Endothelial cell (in vitro differentiated cells): ENCODE measurements at regions not wholly inside any gene's neighbourhood (a gene's known extent, or its start where the extent isn't known, plus 50 kb on each side); places are given as distances from the start of the nearest gene placed in this dataset.

ENCODE experiments used
- DNase-seq: peaks from one replicate; pipeline ENCODE4 v3.0.0; 2021; ENCODE audit warnings: low spot score
- H3K27ac Mint-ChIP-seq: one replicate; pipeline ENCODE4 v1.8.0; 2021; ENCODE audit warnings: mixed read lengths, inconsistent platforms; ENCODE audit not compliant: unreplicated experiment
- H3K27me3 Mint-ChIP-seq: one replicate; pipeline ENCODE4 v1.8.0; 2021; ENCODE audit warnings: mild to moderate bottlenecking, moderate library complexity, mixed read lengths, inconsistent platforms; ENCODE audit not compliant: unreplicated experiment
- H3K36me3 Mint-ChIP-seq: one replicate; pipeline ENCODE4 v1.8.0; 2021; ENCODE audit warnings: mild to moderate bottlenecking, low read depth, mixed read lengths, inconsistent platforms; ENCODE audit not compliant: unreplicated experiment
- H3K4me1 Mint-ChIP-seq: one replicate; pipeline ENCODE4 v1.8.0; 2021; ENCODE audit warnings: mild to moderate bottlenecking, mixed read lengths, inconsistent platforms; ENCODE audit not compliant: unreplicated experiment
- H3K4me3 Mint-ChIP-seq: one replicate; pipeline ENCODE4 v1.8.0; 2021; ENCODE audit warnings: mild to moderate bottlenecking, mixed read lengths, inconsistent platforms; ENCODE audit not compliant: unreplicated experiment
- H3K9me3 Mint-ChIP-seq: one replicate; pipeline ENCODE4 v1.8.0; 2021; ENCODE audit warnings: mixed read lengths, inconsistent platforms; ENCODE audit not compliant: unreplicated experiment
- CTCF ChIP-seq: fragments of 200-600 bp; sonication (generic); IDR thresholded peaks from one replicate; pipeline ENCODE4 v1.5.0; 2021; ENCODE audit warnings: antibody characterized with exemption; ENCODE audit not compliant: unreplicated experiment

- TF ChIP-seq CTCF: no peak
- Mint-ChIP-seq H3K27me3 (peaks cover 2% of the 10 kb centered on the region), H3K4me3 (no peak overlapping the region), H3K36me3 (no peaks in the 10 kb centered on the region), H3K9me3 (no peaks in the 10 kb centered on the region), H3K27ac (no peak overlapping the region), H3K4me1 (no peaks in the 10 kb centered on the region)
- no peak for DNase-seq
These were observed 194.9 kb downstream of the BCR start for GRCh38 chr22:23375031-23375827.

GRCh38 chr22:23373601-23374000 is 193.3 kb downstream of the BCR start:
- Mint-ChIP-seq H3K36me3 (no peaks in the 10 kb centered on the region), H3K9me3 (no peaks in the 10 kb centered on the region), H3K4me3 (no peak overlapping the region), H3K27me3 (peaks cover 8% of the 10 kb centered on the region), H3K4me1 (no peaks in the 10 kb centered on the region), H3K27ac (no peak overlapping the region)
- TF ChIP-seq CTCF: no peak
- DNase-seq: no peak

DNA sequence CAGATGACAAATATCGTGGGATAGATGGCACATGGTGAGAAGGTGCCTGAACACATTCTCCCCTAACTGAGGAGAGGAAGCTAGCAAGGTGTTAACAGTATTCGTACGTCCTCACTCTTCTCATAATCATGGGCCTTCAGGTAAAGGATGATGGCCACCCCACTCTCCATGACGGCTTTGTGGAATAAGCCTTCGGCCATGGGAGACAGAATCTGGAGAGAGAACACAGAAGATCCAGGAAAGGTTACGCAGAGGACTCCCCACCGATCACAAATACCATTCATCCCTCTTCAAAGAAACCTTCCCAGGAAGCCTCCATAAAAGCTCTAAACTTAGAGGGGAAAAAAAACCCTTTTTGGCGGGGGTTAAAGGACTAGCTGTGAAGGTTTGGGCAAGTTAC is 189.9 kb downstream of the BCR start:
- no peak for TF ChIP-seq CTCF
- H3K27ac Mint-ChIP-seq: no peak overlapping the region
- DNase-seq: no peak
- H3K36me3 Mint-ChIP-seq: no peaks in the 10 kb centered on the region
- peaks cover 8% of the 10 kb centered on the region for H3K27me3 Mint-ChIP-seq
- H3K4me3 Mint-ChIP-seq: no peak overlapping the region
- H3K9me3 Mint-ChIP-seq: no peaks in the 10 kb centered on the region
- no peaks in the 10 kb centered on the region for H3K4me1 Mint-ChIP-seq

- Mint-ChIP-seq H3K27me3 (peaks cover 6% of the 10 kb centered on the region), H3K4me1 (no peaks in the 10 kb centered on the region), H3K36me3 (no peaks in the 10 kb centered on the region), H3K9me3 (no peaks in the 10 kb centered on the region), H3K27ac (no peak overlapping the region), H3K4me3 (no peak overlapping the region)
- no peak for DNase-seq
- no peak for TF ChIP-seq CTCF
These were observed 188.9 kb downstream of the BCR start for GRCh38 chr22:23369054-23369685.
